ENCODE measurements at regions not wholly inside any gene's neighbourhood (a gene's known extent, or its start where the extent isn't known, plus 50 kb on each side); places are given as distances from the start of the nearest gene placed in this dataset.

DNA sequence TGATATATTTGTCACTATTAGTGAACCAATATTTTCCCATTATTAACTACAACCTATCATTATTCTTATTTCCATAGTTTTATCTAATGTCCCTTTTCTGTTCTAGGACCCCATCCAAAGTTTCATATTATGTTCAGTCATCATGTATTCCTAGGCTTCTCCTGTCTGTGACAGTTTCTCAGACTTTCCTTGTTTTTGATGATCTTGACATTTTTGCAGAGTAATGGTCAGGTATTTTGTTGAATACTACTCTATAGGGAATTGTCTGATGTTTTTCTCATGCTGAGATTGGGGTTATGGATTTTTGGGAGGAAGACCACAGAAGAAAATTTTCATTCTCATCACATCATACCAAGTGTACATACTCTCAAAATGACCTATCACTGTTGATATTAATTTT lies 684.6 kb downstream of the PLCL1 start:
- H3K4me3 ChIP-seq (ENCODE audit: low read depth in 1 of 2, low read length in 2 of 2), result no peak overlapping the region
- no peak overlapping the region for H3K27ac ChIP-seq (ENCODE audit: low read depth, low read length)
- no peaks in the 10 kb centered on the region for H3K36me3 ChIP-seq (ENCODE audit: control insufficient read depth in 1 of 2, insufficient read depth in 2 of 2, low read length in 2 of 2)
- H3K4me1 ChIP-seq (ENCODE audit: control insufficient read depth in 1 of 2, insufficient read depth in 2 of 2, low read length in 2 of 2), result no peaks in the 10 kb centered on the region
- H3K9me3 ChIP-seq (ENCODE audit: control insufficient read depth in 1 of 2, low read length in 2 of 2), result no peaks in the 10 kb centered on the region
- no peak overlapping the region for H3K9ac ChIP-seq (ENCODE audit: low read depth in 1 of 2, low read length in 2 of 2)
- no peaks in the 10 kb centered on the region for H3K27me3 ChIP-seq (ENCODE audit: control insufficient read depth in 1 of 2, insufficient read depth in 2 of 2, low read length in 2 of 2)

DNA sequence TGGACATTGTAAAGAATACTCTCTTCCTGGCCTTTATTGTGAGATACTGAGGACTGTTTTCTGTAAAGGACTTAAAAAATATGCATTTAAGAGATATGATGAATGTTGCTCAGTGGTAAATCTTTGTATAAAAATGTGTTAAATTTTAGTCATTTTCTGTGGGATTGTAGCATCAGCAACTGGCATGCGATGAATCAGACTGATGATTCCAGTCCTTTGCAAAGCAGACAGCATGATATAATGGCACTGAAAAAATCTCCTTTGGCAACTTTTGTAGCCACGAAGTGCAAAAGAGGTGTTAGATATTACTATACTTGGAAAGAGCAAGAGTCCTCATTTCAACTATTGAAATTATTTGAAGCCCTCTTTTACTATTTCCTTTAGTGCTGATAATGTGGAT lies 678.7 kb downstream of the PLCL1 start:
- H3K27ac ChIP-seq (ENCODE audit: low read depth, low read length), result no peak overlapping the region
- H3K36me3 ChIP-seq (ENCODE audit: control insufficient read depth in 1 of 2, insufficient read depth in 2 of 2, low read length in 2 of 2), result no peaks in the 10 kb centered on the region
- H3K9me3 ChIP-seq (ENCODE audit: control insufficient read depth in 1 of 2, low read length in 2 of 2), result no peaks in the 10 kb centered on the region
- no peaks in the 10 kb centered on the region for H3K4me1 ChIP-seq (ENCODE audit: control insufficient read depth in 1 of 2, insufficient read depth in 2 of 2, low read length in 2 of 2)
- no peak overlapping the region for H3K4me3 ChIP-seq (ENCODE audit: low read depth in 1 of 2, low read length in 2 of 2)
- H3K27me3 ChIP-seq (ENCODE audit: control insufficient read depth in 1 of 2, insufficient read depth in 2 of 2, low read length in 2 of 2), result no peaks in the 10 kb centered on the region
- H3K9ac ChIP-seq (ENCODE audit: low read depth in 1 of 2, low read length in 2 of 2), result no peak overlapping the region

- Histone ChIP-seq H3K27ac (ENCODE audit: low read depth, low read length) (no peak overlapping the region), H3K27me3 (ENCODE audit: control insufficient read depth in 1 of 2, insufficient read depth in 2 of 2, low read length in 2 of 2) (no peaks in the 10 kb centered on the region), H3K36me3 (ENCODE audit: control insufficient read depth in 1 of 2, insufficient read depth in 2 of 2, low read length in 2 of 2) (no peaks in the 10 kb centered on the region), H3K9ac (ENCODE audit: low read depth in 1 of 2, low read length in 2 of 2) (no peak overlapping the region), H3K9me3 (ENCODE audit: control insufficient read depth in 1 of 2, low read length in 2 of 2) (no peaks in the 10 kb centered on the region), H3K4me1 (ENCODE audit: control insufficient read depth in 1 of 2, insufficient read depth in 2 of 2, low read length in 2 of 2) (no peaks in the 10 kb centered on the region), H3K4me3 (ENCODE audit: low read depth in 1 of 2, low read length in 2 of 2) (no peak overlapping the region)
Measured at GRCh38 chr2:198479065-198479464, 674.7 kb downstream of the PLCL1 start.

DNA sequence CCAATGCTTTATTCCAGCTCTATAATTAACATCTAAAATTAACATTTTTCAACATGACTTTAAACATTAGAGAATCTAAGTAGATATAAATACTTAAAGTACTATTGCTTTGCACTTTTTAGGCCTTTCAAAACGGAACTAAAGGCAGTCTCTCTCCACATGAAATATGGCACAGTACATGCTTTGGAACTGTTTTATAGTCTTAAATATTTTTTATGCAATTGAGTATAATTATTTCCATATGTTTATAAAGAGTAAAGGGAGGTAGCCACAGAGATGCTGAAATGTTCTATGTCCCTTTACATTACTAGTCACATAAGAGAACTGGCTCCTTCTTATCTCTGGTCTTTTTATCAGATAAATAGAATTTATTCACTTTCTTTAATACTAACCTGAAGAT lies 674.0 kb downstream of the PLCL1 start:
- no peaks in the 10 kb centered on the region for H3K9me3 ChIP-seq (ENCODE audit: control insufficient read depth in 1 of 2, low read length in 2 of 2)
- no peak overlapping the region for H3K27ac ChIP-seq (ENCODE audit: low read depth, low read length)
- H3K4me1 ChIP-seq (ENCODE audit: control insufficient read depth in 1 of 2, insufficient read depth in 2 of 2, low read length in 2 of 2), result no peaks in the 10 kb centered on the region

DNA sequence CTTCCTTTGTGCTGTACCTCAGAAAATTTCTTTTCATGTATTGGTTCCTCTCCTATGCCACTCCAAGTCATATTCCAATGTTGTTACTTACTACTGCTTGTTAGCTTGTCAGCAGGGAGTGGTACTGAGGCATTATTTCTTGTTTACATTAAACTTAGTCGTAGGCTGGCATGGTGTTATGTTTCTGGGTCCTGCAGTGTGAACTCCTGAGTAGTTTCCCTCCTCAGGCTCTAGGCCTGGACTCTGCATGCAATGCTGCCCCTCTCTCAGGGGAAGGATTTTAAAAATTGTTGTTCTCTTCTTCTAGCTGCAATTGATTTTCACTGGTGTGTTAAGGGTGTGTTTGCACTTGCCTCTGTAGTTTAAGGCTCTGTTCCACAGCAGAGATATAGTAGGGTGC lies 671.6 kb downstream of the PLCL1 start:
- Histone ChIP-seq H3K4me3 (ENCODE audit: low read depth in 1 of 2, low read length in 2 of 2) (no peak overlapping the region), H3K4me1 (ENCODE audit: control insufficient read depth in 1 of 2, insufficient read depth in 2 of 2, low read length in 2 of 2) (no peaks in the 10 kb centered on the region), H3K9ac (ENCODE audit: low read depth in 1 of 2, low read length in 2 of 2) (no peak overlapping the region), H3K36me3 (ENCODE audit: control insufficient read depth in 1 of 2, insufficient read depth in 2 of 2, low read length in 2 of 2) (no peaks in the 10 kb centered on the region), H3K27ac (ENCODE audit: low read depth, low read length) (no peak overlapping the region), H3K27me3 (ENCODE audit: control insufficient read depth in 1 of 2, insufficient read depth in 2 of 2, low read length in 2 of 2) (no peaks in the 10 kb centered on the region), H3K9me3 (ENCODE audit: control insufficient read depth in 1 of 2, low read length in 2 of 2) (no peaks in the 10 kb centered on the region)

More for the DNA sequence above, 674.0 kb downstream of the PLCL1 start:
- Histone ChIP-seq H3K36me3 (ENCODE audit: control insufficient read depth in 1 of 2, insufficient read depth in 2 of 2, low read length in 2 of 2) (no peaks in the 10 kb centered on the region), H3K9ac (ENCODE audit: low read depth in 1 of 2, low read length in 2 of 2) (no peak overlapping the region), H3K4me3 (ENCODE audit: low read depth in 1 of 2, low read length in 2 of 2) (no peak overlapping the region), H3K27me3 (ENCODE audit: control insufficient read depth in 1 of 2, insufficient read depth in 2 of 2, low read length in 2 of 2) (no peaks in the 10 kb centered on the region)

DNA sequence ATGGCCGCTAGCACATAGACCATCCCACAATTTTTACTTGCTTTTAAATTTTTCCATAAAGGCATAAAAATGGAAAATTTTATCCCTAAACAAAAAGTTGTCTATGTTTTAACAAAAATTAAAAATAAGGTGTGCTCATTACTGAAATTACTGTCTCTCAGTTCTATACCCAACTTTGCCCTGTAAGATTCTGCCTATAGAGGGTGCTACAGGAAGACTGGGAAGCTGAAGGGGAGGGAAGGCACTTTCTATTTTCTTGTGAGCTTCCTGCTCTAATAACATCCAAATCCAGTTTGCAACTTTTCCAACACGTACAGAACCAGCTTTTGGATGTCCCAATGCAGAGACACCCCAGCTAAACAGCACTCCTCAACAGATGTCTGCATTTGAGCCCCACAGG lies 666.9 kb downstream of the PLCL1 start:
- H3K36me3 ChIP-seq (ENCODE audit: control insufficient read depth in 1 of 2, insufficient read depth in 2 of 2, low read length in 2 of 2), result no peaks in the 10 kb centered on the region
- no peak overlapping the region for H3K9ac ChIP-seq (ENCODE audit: low read depth in 1 of 2, low read length in 2 of 2)
- H3K4me3 ChIP-seq (ENCODE audit: low read depth in 1 of 2, low read length in 2 of 2), result no peak overlapping the region
- H3K27ac ChIP-seq (ENCODE audit: low read depth, low read length), result no peak overlapping the region
- no peaks in the 10 kb centered on the region for H3K9me3 ChIP-seq (ENCODE audit: control insufficient read depth in 1 of 2, low read length in 2 of 2)
- no peaks in the 10 kb centered on the region for H3K27me3 ChIP-seq (ENCODE audit: control insufficient read depth in 1 of 2, insufficient read depth in 2 of 2, low read length in 2 of 2)
- H3K4me1 ChIP-seq (ENCODE audit: control insufficient read depth in 1 of 2, insufficient read depth in 2 of 2, low read length in 2 of 2), result no peaks in the 10 kb centered on the region

DNA sequence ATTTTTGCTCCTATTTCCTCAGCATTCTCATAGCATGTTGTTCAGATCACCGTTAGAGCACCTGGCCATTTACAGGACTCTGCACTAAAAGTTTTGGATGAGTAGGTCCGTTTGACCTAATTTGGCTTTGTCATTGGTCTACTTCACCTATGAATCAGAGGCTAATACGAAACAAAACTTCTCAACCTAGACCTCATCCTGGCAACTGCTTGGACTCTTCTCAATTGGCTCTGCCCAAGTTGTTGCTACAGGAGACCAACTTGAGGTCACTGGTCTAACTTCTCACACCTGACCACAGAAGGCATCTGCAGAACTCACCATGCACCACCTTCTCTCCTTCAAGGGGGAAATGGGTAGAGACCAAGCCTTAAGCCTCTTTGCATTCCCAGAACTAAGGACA lies 663.7 kb downstream of the PLCL1 start:
- Histone ChIP-seq H3K4me1 (ENCODE audit: control insufficient read depth in 1 of 2, insufficient read depth in 2 of 2, low read length in 2 of 2) (no peaks in the 10 kb centered on the region), H3K27ac (ENCODE audit: low read depth, low read length) (no peak overlapping the region), H3K9me3 (ENCODE audit: control insufficient read depth in 1 of 2, low read length in 2 of 2) (no peaks in the 10 kb centered on the region), H3K36me3 (ENCODE audit: control insufficient read depth in 1 of 2, insufficient read depth in 2 of 2, low read length in 2 of 2) (no peaks in the 10 kb centered on the region), H3K27me3 (ENCODE audit: control insufficient read depth in 1 of 2, insufficient read depth in 2 of 2, low read length in 2 of 2) (no peaks in the 10 kb centered on the region), H3K4me3 (ENCODE audit: low read depth in 1 of 2, low read length in 2 of 2) (no peak overlapping the region), H3K9ac (ENCODE audit: low read depth in 1 of 2, low read length in 2 of 2) (no peak overlapping the region)

GRCh38 chr2:198465970-198466369 lies 661.6 kb downstream of the PLCL1 start:
- Histone ChIP-seq H3K27ac (ENCODE audit: low read depth, low read length) (no peak overlapping the region), H3K4me1 (ENCODE audit: control insufficient read depth in 1 of 2, insufficient read depth in 2 of 2, low read length in 2 of 2) (no peaks in the 10 kb centered on the region), H3K9me3 (ENCODE audit: control insufficient read depth in 1 of 2, low read length in 2 of 2) (no peaks in the 10 kb centered on the region), H3K36me3 (ENCODE audit: control insufficient read depth in 1 of 2, insufficient read depth in 2 of 2, low read length in 2 of 2) (no peaks in the 10 kb centered on the region), H3K27me3 (ENCODE audit: control insufficient read depth in 1 of 2, insufficient read depth in 2 of 2, low read length in 2 of 2) (no peaks in the 10 kb centered on the region), H3K9ac (ENCODE audit: low read depth in 1 of 2, low read length in 2 of 2) (no peak overlapping the region), H3K4me3 (ENCODE audit: low read depth in 1 of 2, low read length in 2 of 2) (no peak overlapping the region)

- H3K36me3 ChIP-seq (ENCODE audit: control insufficient read depth in 1 of 2, insufficient read depth in 2 of 2, low read length in 2 of 2), result no peaks in the 10 kb centered on the region
- H3K9ac ChIP-seq (ENCODE audit: low read depth in 1 of 2, low read length in 2 of 2), result no peak overlapping the region
- no peaks in the 10 kb centered on the region for H3K9me3 ChIP-seq (ENCODE audit: control insufficient read depth in 1 of 2, low read length in 2 of 2)
- no peak overlapping the region for H3K4me3 ChIP-seq (ENCODE audit: low read depth in 1 of 2, low read length in 2 of 2)
- H3K27me3 ChIP-seq (ENCODE audit: control insufficient read depth in 1 of 2, insufficient read depth in 2 of 2, low read length in 2 of 2), result no peaks in the 10 kb centered on the region
- H3K4me1 ChIP-seq (ENCODE audit: control insufficient read depth in 1 of 2, insufficient read depth in 2 of 2, low read length in 2 of 2), result no peaks in the 10 kb centered on the region
- H3K27ac ChIP-seq (ENCODE audit: low read depth, low read length), result no peak overlapping the region
Measured at GRCh38 chr2:198456418-198456817, 652.0 kb downstream of the PLCL1 start.

DNA sequence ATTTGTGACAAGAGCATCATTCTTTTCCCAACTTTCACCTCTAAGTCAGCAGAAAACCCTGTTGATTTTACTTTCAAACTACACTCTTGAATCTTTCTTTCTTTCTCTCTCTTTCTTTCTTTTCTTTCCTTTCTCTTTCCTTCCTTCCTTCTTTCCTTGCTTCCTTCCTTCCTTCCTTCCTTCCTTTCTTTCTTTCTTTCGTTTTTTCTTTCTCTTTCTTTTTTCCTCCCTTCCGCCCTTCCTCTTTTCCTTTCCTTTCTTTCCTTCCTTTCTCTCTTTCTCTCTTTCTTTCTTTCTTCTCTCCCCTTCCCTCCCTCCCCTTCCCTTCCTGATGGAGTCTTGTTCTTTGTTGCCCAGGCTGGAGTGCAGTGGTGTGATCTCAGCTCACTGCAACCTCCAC lies 649.5 kb downstream of the PLCL1 start:
- no peaks in the 10 kb centered on the region for H3K4me1 ChIP-seq (ENCODE audit: control insufficient read depth in 1 of 2, insufficient read depth in 2 of 2, low read length in 2 of 2)
- no peaks in the 10 kb centered on the region for H3K27me3 ChIP-seq (ENCODE audit: control insufficient read depth in 1 of 2, insufficient read depth in 2 of 2, low read length in 2 of 2)
- no peak overlapping the region for H3K4me3 ChIP-seq (ENCODE audit: low read depth in 1 of 2, low read length in 2 of 2)
- H3K9me3 ChIP-seq (ENCODE audit: control insufficient read depth in 1 of 2, low read length in 2 of 2), result no peaks in the 10 kb centered on the region
- no peaks in the 10 kb centered on the region for H3K36me3 ChIP-seq (ENCODE audit: control insufficient read depth in 1 of 2, insufficient read depth in 2 of 2, low read length in 2 of 2)
- H3K9ac ChIP-seq (ENCODE audit: low read depth in 1 of 2, low read length in 2 of 2), result no peak overlapping the region
- H3K27ac ChIP-seq (ENCODE audit: low read depth, low read length), result no peak overlapping the region

GRCh38 chr2:198452327-198452726 lies 647.9 kb downstream of the PLCL1 start:
- H3K4me1 ChIP-seq (ENCODE audit: control insufficient read depth in 1 of 2, insufficient read depth in 2 of 2, low read length in 2 of 2), result no peaks in the 10 kb centered on the region
- no peaks in the 10 kb centered on the region for H3K36me3 ChIP-seq (ENCODE audit: control insufficient read depth in 1 of 2, insufficient read depth in 2 of 2, low read length in 2 of 2)
- no peak overlapping the region for H3K27ac ChIP-seq (ENCODE audit: low read depth, low read length)
- H3K27me3 ChIP-seq (ENCODE audit: control insufficient read depth in 1 of 2, insufficient read depth in 2 of 2, low read length in 2 of 2), result no peaks in the 10 kb centered on the region
- H3K9me3 ChIP-seq (ENCODE audit: control insufficient read depth in 1 of 2, low read length in 2 of 2), result no peaks in the 10 kb centered on the region
- no peak overlapping the region for H3K4me3 ChIP-seq (ENCODE audit: low read depth in 1 of 2, low read length in 2 of 2)
- no peak overlapping the region for H3K9ac ChIP-seq (ENCODE audit: low read depth in 1 of 2, low read length in 2 of 2)

Measured in duodenal mucosa (tissue), 2 donors.